Ectodermal cell (in vitro differentiated cells): ENCODE measurements at regions not wholly inside any gene's neighbourhood (a gene's known extent, or its start where the extent isn't known, plus 50 kb on each side); places are given as distances from the start of the nearest gene placed in this dataset.
"Not testable (repeated sequence)": the region's sequence is repeated elsewhere in the genome, so short reads cannot be mapped to it uniquely, and the experiment has no call there.

ENCODE experiments used
- H3K27ac ChIP-seq: 2 replicates; pipeline ENCODE4 v1.7.0; 2013; ENCODE audit warnings: mild to moderate bottlenecking, low read depth, low read length; ENCODE audit not compliant: insufficient read depth, poor library complexity, severe bottlenecking
- H3K27me3 ChIP-seq: 2 replicates; pipeline ENCODE4 v1.7.0; 2013; ENCODE audit warnings: mild to moderate bottlenecking, low read length; ENCODE audit not compliant: insufficient read depth, control insufficient read depth, poor library complexity, severe bottlenecking
- H3K36me3 ChIP-seq: one replicate; pipeline ENCODE4 v1.7.0; 2013; ENCODE audit warnings: low read length; ENCODE audit not compliant: control insufficient read depth, insufficient read depth
- H3K4me1 ChIP-seq: one replicate; pipeline ENCODE4 v1.7.0; 2013; ENCODE audit warnings: low read length; ENCODE audit not compliant: control insufficient read depth, insufficient read depth
- H3K4me3 ChIP-seq: 2 replicates; pipeline ENCODE4 v1.7.0; 2013; ENCODE audit warnings: low read depth, low read length, control low read depth; ENCODE audit not compliant: insufficient read depth
- H3K9me3 ChIP-seq: 2 replicates; pipeline ENCODE4 v1.7.0; 2013; ENCODE audit warnings: mild to moderate bottlenecking, low read length, moderate library complexity; ENCODE audit not compliant: control insufficient read depth
- WGBS, 2 experiments: methylation state at CpG; one replicate each; pipeline ENCODE4 v1.1.7; 2013; ENCODE audit warnings: missing lambda C conversion rate in 2 of 2; 5-methylcytosine and 5-hydroxymethylcytosine counted together

GRCh38 chr22:48072777-48073176, 1310.3 kb downstream of the TBC1D22A start:
- H3K36me3 ChIP-seq = no peaks in the 10 kb centered on the region
- H3K4me1 ChIP-seq = peaks cover 11% of the 10 kb centered on the region
- no peaks in the 10 kb centered on the region for H3K27me3 ChIP-seq
- WGBS, 2 experiments = 23 to 26% methylated on average over 5 to 6 of the region's 6 CpGs
- H3K27ac ChIP-seq = no peak overlapping the region
- H3K9me3 ChIP-seq = no peaks in the 10 kb centered on the region
- no peak overlapping the region for H3K4me3 ChIP-seq

GRCh38 chr22:48071828-48072227, 1309.4 kb downstream of the TBC1D22A start:
- Histone ChIP-seq H3K27me3 (no peaks in the 10 kb centered on the region), H3K4me3 (no peak overlapping the region), H3K4me1 (peaks cover 11% of the 10 kb centered on the region), H3K9me3 (no peaks in the 10 kb centered on the region), H3K36me3 (no peaks in the 10 kb centered on the region), H3K27ac (no peak overlapping the region)
- 93 to 97% methylated on average over 7 of the region's 7 CpGs for WGBS, 2 experiments

GRCh38 chr22:48071305-48071704, 1308.9 kb downstream of the TBC1D22A start:
- Histone ChIP-seq H3K27ac (no peak overlapping the region), H3K27me3 (no peaks in the 10 kb centered on the region)

GRCh38 chr22:48070760-48071159, 1308.3 kb downstream of the TBC1D22A start:
- Histone ChIP-seq H3K27ac (no peak overlapping the region), H3K36me3 (no peaks in the 10 kb centered on the region), H3K9me3 (no peaks in the 10 kb centered on the region), H3K27me3 (no peaks in the 10 kb centered on the region), H3K4me3 (no peak overlapping the region), H3K4me1 (peaks cover 11% of the 10 kb centered on the region)
- WGBS, 2 experiments = 65 to 83% methylated on average over 4 of the region's 4 CpGs

More at GRCh38 chr22:48071305-48071704, 1308.9 kb downstream of the TBC1D22A start:
- H3K4me3 ChIP-seq = no peak overlapping the region
- H3K9me3 ChIP-seq = no peaks in the 10 kb centered on the region
- peaks cover 11% of the 10 kb centered on the region for H3K4me1 ChIP-seq
- H3K36me3 ChIP-seq = no peaks in the 10 kb centered on the region
- WGBS, 2 experiments = 83 to 85% methylated on average over 10 of the region's 10 CpGs

- H3K9me3 ChIP-seq = no peaks in the 10 kb centered on the region
- H3K36me3 ChIP-seq = no peaks in the 10 kb centered on the region
- H3K4me3 ChIP-seq = no peak overlapping the region
- no peaks in the 10 kb centered on the region for H3K27me3 ChIP-seq
- H3K27ac ChIP-seq = no peak overlapping the region
- peaks cover 11% of the 10 kb centered on the region for H3K4me1 ChIP-seq
- 86 to 93% methylated on average over 9 of the region's 9 CpGs for WGBS, 2 experiments
These were observed 1307.6 kb downstream of the TBC1D22A start for GRCh38 chr22:48070083-48070482.

- WGBS, 2 experiments = 89 to 93% methylated on average over 2 of the region's 2 CpGs
- Histone ChIP-seq H3K27ac (no peak overlapping the region), H3K9me3 (no peaks in the 10 kb centered on the region)
These were observed 1306.8 kb downstream of the TBC1D22A start for GRCh38 chr22:48069256-48069655.

GRCh38 chr22:48068323-48068885, 1306.0 kb downstream of the TBC1D22A start:
- Histone ChIP-seq H3K27me3 (no peaks in the 10 kb centered on the region), H3K4me3 (no peak overlapping the region), H3K27ac (no peak overlapping the region), H3K4me1 (peaks cover 11% of the 10 kb centered on the region), H3K9me3 (no peaks in the 10 kb centered on the region), H3K36me3 (no peaks in the 10 kb centered on the region)
- WGBS, 2 experiments = 93 to 97% methylated on average over 18 of the region's 18 CpGs

More at GRCh38 chr22:48069256-48069655, 1306.8 kb downstream of the TBC1D22A start:
- Histone ChIP-seq H3K4me3 (no peak overlapping the region), H3K27me3 (no peaks in the 10 kb centered on the region), H3K4me1 (peaks cover 11% of the 10 kb centered on the region), H3K36me3 (no peaks in the 10 kb centered on the region)

- Histone ChIP-seq H3K27me3 (no peaks in the 10 kb centered on the region), H3K9me3 (no peaks in the 10 kb centered on the region), H3K36me3 (no peaks in the 10 kb centered on the region), H3K27ac (no peak overlapping the region), H3K4me1 (no peaks in the 10 kb centered on the region), H3K4me3 (no peak overlapping the region)
- WGBS, 2 experiments = 95 to 98% methylated on average over 7 of the region's 7 CpGs
These were observed 1303.4 kb downstream of the TBC1D22A start for GRCh38 chr22:48065892-48066291.

- Histone ChIP-seq H3K9me3 (no peaks in the 10 kb centered on the region), H3K27ac (no peak overlapping the region), H3K4me3 (no peak overlapping the region), H3K27me3 (no peaks in the 10 kb centered on the region), H3K36me3 (no peaks in the 10 kb centered on the region), H3K4me1 (no peaks in the 10 kb centered on the region)
- 88 to 94% methylated on average over 4 of the region's 4 CpGs for WGBS, 2 experiments
These were observed 1299.3 kb downstream of the TBC1D22A start for GRCh38 chr22:48061726-48062125.

GRCh38 chr22:48060266-48060665, 1297.8 kb downstream of the TBC1D22A start:
- WGBS, 2 experiments = 91 to 97% methylated on average over 7 of the region's 7 CpGs
- Histone ChIP-seq H3K9me3 (no peaks in the 10 kb centered on the region), H3K36me3 (no peaks in the 10 kb centered on the region), H3K27me3 (no peaks in the 10 kb centered on the region), H3K27ac (no peak overlapping the region), H3K4me1 (no peaks in the 10 kb centered on the region), H3K4me3 (no peak overlapping the region)

GRCh38 chr22:48059521-48059920, 1297.1 kb downstream of the TBC1D22A start:
- 91 to 100% methylated on average over 4 of the region's 4 CpGs for WGBS, 2 experiments
- not testable (repeated sequence) for H3K36me3 ChIP-seq, H3K27ac ChIP-seq, H3K4me3 ChIP-seq, H3K9me3 ChIP-seq, H3K27me3 ChIP-seq, H3K4me1 ChIP-seq
